ENCODE measurements at regions not wholly inside any gene's neighbourhood (a gene's known extent, or its start where the extent isn't known, plus 50 kb on each side); places are given as distances from the start of the nearest gene placed in this dataset.

DNA sequence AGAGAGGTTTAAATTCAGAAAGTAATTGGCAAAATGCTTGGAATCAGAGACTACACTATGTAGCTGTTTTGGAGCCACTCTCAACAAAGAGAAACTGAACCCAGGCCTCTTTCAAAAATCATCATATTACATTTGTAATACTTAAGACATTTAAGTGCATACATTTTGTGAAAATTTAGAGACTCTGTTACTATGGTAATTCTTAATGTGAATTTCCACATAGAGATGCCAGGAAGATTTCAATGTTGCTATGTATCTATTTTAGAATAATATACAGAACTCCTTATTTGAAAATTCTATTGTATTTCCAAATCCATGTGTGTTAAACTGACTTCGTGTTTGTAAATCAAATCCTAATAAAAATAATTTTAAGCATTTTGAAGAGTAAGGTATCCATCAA, 1260.9 kb upstream of the C9orf72 start:
- DNase-seq (ENCODE audit: low read depth): no peak

- DNase-seq (ENCODE audit: low read depth): no peak
Observed at GRCh38 chr9:28839778-28840430, 1266.6 kb upstream of the C9orf72 start.

DNA sequence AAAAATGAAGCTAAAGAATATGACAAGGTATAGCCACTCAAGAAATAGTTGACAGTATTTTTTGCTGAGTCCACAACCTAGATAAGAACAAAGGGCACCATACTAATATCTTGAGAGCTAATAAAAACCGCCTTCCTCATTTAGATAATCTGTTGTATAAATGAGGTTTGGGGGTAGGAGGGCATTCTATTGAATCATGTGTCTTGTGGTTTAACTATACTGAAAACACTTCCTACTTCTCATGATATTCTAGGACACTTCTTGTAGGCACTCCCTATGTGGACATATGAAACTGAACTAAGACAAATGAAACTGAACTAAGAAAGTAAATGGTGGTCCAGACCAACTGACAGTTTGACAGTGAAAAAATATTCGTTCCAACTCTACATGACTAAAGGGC, 1268.5 kb upstream of the C9orf72 start:
- DNase-seq (ENCODE audit: low read depth): no peak

DNA sequence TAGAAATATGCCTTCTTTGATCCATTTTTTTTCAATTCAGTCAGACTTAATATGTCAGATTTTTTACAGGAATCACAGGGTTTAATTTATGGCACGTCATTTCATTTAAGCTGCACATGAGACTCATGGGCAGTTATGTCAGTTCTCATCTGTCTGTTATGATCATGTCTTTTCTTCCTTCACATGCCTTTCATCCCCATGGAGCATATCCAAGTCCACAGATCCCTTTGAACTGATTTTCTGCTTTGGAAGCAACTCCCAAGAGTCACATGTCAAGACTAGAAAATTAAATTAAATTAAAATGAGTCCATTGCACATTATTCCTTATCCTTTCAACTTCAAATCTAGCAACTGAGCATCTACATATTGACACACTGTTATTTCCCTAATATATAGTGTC, 1274.0 kb upstream of the C9orf72 start:
- DNase-seq (ENCODE audit: low read depth): no peak

GRCh38 chr9:28848671-28849070, 1275.4 kb upstream of the C9orf72 start:
- no peak for DNase-seq (ENCODE audit: low read depth)

- no peak for DNase-seq (ENCODE audit: low read depth)
Observed at GRCh38 chr9:28853477-28853876, 1280.2 kb upstream of the C9orf72 start.

DNA sequence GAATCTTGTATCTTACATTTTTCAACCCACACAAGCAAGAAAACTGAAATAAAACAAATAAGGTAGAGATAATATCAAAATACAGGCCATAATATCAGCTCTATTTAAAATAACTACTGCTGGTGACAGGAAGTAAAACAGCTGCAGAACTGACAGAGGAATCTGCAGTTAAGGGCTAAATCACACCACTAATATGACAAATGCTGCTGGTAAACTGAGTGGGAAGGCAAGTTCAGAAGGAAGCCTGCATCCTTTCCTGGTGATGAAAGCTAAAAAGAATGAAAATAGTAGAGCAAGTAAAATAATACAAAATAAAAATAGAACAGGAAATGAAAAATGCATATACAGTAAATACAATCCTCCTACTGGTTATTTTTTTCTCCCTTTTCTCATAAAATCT, 1293.7 kb upstream of the C9orf72 start:
- DNase-seq (ENCODE audit: low read depth): no peak

GRCh38 chr9:28868228-28868990, 1295.1 kb upstream of the C9orf72 start:
- no peak for DNase-seq (ENCODE audit: low read depth)

DNA sequence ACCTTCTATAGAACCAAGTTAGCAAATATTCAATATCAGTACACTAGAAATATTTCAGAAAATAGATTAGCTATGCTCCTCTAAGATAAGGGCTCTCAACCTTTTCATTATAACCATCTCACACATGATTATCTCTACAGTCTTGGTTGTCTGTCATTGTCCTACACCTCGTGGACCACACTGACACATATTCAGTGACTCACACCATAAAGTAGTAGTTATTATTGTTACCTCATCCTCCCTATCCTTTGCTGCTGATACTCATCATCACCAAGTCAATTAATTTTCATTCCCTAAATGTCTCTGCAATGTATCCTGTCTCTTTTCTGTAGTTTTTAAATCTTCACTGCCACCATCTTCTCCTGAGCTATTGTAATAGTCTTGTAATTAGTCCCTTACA, 1309.2 kb upstream of the C9orf72 start:
- DNase-seq (ENCODE audit: low read depth): no peak

DNA sequence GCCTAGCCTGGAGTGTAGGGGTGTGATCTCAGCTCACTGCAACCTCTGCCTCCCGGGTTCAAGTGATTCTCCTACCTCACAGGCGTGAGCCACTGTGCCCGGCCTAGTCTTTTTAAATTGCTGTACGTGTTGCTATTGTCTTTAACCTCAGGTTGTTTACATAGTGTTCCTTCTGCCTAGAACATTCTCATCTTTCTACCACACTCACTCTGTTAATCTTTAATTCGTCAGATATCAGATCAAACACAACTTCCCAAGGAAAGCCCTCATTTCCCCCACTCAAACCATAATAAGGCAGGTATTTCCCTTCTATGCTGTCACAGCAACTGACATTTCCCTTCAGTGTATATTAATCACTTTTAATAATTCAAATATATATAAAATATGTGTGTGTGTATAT, 1310.0 kb upstream of the C9orf72 start:
- no peak for DNase-seq (ENCODE audit: low read depth)

DNA sequence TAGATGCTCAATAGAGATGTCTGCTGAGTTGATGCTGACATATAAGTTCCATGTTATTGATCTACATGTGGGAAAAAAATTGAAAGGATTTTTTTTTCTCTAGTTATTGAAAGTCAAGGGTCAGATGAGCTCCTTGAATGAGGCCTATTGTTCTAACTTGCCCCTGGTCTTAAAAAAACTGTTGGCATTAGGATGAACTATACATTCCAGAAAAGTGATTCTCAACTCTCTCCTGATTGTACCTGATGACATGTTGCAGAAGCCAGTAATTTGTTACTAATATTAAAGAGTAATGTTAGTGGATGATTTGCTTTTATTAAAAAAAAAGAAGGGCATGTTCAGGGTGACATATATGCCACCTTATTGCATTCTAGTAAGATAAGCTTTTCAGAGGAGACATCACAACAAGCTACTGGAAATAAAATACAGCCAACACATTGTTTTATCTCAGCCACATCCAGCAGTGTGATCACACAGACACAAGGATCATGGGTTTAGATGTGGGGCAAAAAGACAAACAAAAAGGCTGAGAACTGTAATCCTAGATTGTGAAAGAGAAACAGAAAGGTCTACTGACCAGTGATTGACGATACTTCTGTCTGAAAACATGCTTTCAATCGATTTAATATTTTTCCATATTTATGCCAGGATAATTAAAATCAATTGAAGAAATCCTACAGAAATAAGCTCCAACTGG, 1314.1 kb upstream of the C9orf72 start:
- no peak for DNase-seq (ENCODE audit: low read depth)

- DNase-seq (ENCODE audit: low read depth): no peak
Observed at GRCh38 chr9:28888806-28889205, 1315.5 kb upstream of the C9orf72 start.

DNA sequence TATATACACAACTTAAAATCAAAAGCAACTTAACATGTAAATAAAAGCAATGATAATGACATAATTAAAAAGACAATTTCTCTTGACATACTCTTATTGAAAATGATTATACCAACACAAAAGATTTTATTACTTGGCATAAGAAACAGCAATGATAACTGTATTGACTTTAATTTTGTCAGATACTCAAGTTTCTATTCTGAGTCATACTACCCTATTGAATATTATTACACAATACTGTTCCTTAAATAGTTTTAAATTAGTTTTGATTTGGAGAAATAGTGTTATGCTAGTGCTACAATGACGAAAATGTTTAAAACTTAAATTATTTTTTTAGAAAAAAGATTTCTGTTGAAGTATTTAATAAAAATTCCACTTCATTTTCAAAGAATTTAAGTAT, 1319.3 kb upstream of the C9orf72 start:
- no peak for DNase-seq (ENCODE audit: low read depth)

DNA sequence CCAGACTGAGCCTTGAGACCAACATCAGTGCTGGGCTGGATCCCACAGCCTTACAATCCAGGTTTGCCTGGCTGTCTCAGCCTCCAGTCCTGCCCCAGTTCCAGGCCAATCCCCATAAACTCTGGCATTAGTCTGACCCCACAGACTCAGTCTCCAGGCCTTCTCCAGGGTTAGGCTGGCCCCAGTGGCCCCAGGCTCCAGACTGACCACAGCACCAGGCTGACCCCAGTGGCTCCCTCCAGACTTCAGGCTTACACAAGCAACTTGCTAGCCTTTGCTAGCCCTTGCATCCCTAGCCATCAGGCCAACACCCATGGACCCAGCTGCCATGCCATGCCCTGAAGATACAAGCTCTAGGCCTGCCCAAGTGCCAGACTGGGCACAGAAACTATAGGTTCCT, 1326.0 kb upstream of the C9orf72 start:
- no peak for DNase-seq (ENCODE audit: low read depth)

DNA sequence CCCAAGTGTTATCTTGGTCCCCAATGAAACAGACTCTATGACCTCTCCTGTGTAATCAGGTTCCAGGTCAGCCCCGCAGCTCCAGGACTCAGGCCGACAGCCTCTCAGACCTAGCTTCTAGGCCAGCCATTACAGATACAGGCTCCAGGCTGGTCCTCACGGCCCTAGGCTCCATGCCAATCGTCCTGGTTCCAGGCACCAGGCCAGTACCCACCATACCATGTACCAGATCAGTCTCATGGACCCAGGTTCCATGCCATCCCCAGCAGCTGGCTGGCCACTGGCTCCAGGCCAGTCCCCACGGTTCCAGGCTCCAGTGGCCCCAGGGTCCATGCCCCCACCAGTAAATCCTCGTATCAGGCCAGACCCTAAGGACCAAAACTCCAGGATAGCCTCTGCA, 1326.6 kb upstream of the C9orf72 start:
- DNase-seq (ENCODE audit: low read depth): no peak

DNA sequence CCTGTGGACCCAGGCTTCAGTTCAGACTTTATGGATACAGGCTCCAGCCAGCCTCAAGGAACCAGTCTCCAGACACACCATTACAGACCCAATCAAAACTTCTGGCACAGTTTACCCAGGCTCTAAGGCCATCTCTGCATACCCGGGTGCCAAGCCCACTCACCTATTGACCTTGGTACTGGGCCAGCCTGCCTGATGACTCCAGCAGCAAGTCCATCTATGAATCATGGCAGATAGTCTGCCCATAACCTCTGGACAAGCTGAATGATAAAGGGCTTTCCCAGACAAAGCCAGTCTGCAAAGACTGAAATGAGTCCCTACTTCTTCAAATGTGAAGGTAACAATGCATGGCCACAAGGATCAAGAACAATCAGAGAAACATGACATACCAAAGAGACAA, 1327.1 kb upstream of the C9orf72 start:
- DNase-seq (ENCODE audit: low read depth): no peak

DNA sequence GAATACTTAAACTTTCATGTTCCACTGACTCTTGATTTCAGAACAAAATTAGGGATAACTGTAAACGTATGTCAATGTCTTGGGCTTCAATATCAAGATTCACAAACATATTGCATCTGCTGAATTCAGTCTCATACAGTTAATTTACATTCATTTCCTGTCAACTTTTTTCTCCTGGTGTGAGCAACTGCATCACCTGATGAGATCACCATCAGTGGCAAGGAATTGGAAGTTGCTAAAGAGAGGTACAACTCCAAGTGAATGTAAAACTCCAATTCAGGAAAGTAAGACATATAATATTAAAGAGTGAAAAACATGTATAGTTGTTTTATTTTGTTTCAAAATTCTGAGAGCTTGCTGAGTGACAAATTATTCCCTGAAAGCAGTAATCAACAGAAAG, 1336.2 kb upstream of the C9orf72 start:
- no peak for DNase-seq (ENCODE audit: low read depth)

DNA sequence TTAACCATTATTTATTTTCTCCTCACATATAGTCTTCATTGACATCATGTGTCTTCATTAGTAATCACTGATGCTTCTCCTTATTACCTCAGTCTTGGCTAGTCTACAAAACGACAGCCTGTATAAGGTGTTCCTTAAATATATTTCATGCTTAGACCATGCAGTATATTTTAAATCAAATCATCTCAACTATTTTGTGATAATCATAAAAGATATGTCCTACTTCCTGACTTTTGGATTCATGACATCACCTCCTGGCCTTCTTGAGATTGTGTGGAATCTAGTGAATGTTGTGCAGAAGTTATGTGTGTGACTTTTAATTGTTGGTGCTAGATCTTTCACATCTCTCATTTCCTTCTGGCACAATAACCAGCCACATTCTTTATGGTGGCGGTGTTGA, 1339.3 kb upstream of the C9orf72 start:
- no peak for DNase-seq (ENCODE audit: low read depth)

DNA sequence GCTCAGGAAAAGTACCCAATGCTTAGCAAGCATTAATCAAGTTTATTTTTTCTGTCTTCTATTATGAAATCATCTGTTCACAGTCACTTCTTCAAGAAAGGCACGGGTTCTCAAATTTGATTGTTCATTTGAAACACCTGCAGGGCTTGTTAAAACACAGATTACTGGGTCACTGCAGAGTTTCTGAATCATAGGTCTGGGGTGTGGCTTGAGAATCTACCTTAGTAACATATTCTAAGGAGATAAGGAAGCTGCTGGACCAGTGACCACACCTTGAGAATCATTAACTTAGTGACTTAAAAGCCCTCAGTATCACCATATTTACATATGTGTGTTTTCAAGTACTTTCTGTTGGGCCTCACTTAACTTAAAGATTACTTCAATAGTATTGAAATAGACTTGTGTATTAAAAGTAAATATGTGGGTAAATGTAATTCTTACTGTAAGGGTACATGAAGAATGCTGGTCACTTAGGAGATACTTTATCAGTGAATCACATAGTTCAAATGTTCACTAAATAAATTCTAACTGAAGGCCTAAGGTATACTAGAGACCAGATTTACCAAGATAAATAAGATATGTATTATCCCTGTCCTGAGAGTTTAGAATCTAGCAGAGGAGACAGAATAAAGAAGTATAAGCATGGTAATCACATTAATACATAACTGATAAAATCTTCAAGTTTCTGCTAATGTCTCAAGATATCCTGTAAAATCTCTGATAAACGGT, 1342.1 kb upstream of the C9orf72 start:
- peak; percentile 0 for DNase-seq (ENCODE audit: low read depth)

GRCh38 chr9:28916348-28916747, 1343.1 kb upstream of the C9orf72 start:
- no peak for DNase-seq (ENCODE audit: low read depth)

- DNase-seq (ENCODE audit: low read depth): no peak
Observed at GRCh38 chr9:28921857-28922500, 1348.7 kb upstream of the C9orf72 start.

GRCh38 chr9:28922891-28923290, 1349.6 kb upstream of the C9orf72 start:
- DNase-seq (ENCODE audit: low read depth): no peak
